ENCODE measurements at regions not wholly inside any gene's neighbourhood (a gene's known extent, or its start where the extent isn't known, plus 50 kb on each side); places are given as distances from the start of the nearest gene placed in this dataset.
"Not testable (repeated sequence)": the region's sequence is repeated elsewhere in the genome, so short reads cannot be mapped to it uniquely, and the experiment has no call there.

- no peak for DNase-seq
Observed at GRCh38 chr11:81241672-81242275, 1491.9 kb downstream of the FAM181B start.

DNA sequence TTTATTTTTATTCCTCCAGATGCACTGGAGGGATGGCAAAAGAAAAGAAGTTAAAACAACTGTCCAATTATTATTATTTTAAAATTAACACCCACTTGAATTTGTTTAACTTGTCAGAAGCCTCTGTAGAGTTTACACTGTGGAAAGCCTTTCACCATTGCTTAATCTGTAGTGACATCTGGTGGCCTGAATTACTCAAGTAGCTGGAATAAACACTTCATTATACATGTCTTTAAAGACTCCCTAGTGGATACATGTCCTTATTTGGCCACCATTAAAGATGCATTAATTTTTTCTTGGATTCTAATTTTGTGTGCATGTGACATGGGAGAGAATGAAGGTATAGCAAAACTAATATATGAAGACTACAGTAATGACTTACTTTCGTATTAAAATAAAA lies 1496.5 kb downstream of the FAM181B start:
- DNase-seq: no peak

DNA sequence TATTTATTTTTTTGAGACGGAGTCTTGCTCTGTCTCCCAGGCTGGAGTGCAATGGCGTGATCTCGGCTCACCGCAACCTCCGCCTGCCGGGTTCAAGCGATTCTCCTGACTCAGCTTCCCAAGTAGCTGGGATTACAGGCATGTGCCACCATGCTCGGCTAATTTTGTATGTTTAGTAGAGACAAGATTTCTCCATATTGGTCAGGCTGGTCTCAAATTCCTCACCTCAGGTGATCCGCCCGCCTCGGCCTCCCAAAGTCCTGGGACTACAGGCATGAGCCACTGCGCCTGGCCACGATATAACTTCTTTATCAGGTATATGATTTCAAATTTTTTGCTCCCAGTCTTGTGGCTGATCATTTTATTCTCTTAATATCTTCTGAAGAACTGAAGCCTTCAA lies 1506.3 kb downstream of the FAM181B start:
- not testable (repeated sequence) for DNase-seq

DNA sequence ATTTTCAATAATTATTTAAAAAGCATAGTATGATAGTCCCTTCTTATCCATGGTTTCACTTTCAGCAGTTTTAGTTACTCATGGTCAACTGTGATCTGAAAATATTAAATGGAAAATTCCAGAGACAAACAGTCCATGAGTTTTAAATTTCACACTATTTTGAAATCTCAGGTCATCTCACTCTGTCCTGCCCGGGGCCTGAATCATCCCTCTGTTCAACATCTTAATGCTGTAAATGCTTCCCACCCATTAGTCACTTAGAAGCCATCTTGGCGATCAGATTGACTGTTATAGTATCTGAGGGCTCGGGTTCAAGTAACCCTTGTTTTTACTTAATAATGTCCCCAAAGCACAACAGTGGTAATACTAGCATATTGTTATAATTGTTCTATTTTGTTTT lies 1509.3 kb downstream of the FAM181B start:
- no peak for DNase-seq

DNA sequence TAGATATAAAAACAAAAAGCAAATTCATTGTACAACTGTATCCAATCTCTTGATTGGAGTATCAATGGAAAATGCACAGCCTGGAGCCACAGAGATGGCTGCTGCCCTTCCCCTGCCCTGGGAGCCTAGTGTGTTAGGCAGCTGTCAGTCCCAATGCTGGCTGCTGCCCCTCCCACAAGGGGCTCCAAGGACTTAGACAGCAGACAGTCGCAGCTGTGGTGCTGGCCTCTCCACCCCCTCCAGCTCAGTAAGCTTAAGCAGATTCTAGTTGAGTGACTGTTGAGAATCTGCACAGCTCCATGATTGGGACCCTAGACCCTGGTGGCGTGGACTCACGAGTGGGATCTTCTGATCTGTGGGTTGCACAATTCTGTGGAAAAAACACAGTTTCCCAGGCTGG lies 1511.2 kb downstream of the FAM181B start:
- no peak for DNase-seq

DNA sequence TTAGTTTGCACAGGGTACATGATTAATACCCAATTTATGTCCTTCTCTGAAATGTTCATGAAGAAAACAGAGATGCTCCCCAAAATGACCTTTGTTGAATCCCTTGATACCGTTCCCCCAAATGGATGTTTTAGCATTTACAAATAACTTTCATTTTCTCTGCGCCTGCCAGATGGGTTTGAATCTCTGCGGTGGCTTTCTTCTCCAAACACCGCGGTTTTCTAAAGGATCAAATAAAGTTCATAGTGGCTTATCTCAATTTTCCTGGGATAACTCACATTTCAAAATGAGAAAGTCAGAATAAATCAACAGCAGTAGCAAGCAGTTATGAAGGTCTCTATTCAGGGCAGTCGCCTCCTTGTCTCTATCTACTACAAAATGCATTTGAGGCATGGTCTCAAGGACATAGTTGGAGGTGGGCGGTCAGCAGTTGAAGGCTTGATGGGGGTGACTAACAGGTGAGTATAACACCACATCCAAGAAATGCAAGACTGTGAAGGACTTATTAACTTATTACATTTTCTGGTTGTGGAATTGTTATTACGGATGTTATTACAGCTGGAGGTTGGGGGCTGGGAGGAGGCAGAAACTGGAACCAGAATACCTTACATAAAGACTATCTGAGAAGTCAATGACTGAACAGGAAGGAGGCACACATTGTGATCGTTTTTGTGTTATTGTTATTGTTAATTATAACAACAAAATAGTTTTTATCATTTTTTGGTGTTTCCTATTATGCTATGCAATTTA lies 1513.3 kb downstream of the FAM181B start:
- no peak for DNase-seq

DNA sequence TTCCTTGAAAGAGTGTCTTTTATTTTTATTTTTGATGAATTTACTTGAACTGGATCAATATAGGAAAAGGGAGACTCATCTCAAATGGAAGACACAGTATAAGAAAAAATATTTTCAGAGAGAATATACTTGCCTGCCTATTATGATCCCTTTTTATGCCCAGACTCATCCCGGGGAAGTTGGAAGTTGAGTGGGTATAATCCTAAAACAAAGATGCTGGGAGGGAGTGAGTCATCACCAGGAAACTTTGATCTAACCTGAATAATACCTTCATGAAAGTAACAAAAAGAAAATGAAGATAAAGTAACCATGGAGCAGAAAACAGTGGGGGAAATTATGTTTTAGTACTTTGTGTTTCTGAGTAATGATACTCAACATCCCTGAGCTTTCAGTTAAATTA lies 1514.0 kb downstream of the FAM181B start:
- DNase-seq: no peak

- no peak for DNase-seq
Observed at GRCh38 chr11:81218440-81218839, 1515.2 kb downstream of the FAM181B start.

DNA sequence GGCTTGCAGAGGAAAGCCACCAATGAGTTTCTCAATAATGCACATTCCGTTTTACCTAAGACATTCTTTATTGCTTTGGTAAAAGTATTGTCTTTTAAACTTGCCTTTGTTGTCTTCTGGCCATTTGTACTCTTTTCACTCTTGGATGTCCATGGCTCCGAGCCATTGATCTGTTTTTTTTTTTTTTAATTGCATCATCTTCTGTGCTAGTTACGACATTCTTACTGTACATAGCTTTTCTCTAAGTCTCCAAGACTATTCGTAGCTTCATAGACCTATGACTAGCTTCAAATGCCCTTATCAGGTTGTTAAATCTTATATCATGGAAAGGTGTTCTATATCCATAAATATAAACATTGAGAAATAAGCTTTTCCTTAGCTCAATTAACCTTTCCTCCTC lies 1522.6 kb downstream of the FAM181B start:
- no peak for DNase-seq

- no peak for DNase-seq
Observed at GRCh38 chr11:81207421-81208054, 1526.1 kb downstream of the FAM181B start.

DNA sequence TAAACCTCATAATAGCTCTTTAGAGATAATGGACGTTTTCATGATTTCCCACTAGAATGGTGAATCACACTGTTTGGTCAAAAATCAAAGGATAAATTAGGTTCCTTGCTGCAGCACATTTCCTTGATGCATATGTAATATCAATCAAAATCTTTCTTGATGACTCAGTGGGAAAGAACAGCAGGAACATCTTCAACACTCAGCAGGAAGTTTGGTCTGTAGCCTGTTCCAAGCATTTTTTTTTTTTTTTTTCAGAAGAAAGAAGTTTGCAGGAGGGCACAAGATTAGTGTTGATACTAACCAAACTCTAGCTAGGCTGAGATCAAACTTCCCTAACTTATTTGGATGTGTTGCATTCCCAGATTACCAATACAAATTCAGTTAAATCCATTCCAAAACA lies 1529.8 kb downstream of the FAM181B start:
- no peak for DNase-seq

- no peak for DNase-seq
Observed at GRCh38 chr11:81197396-81197795, 1536.3 kb downstream of the FAM181B start.

DNA sequence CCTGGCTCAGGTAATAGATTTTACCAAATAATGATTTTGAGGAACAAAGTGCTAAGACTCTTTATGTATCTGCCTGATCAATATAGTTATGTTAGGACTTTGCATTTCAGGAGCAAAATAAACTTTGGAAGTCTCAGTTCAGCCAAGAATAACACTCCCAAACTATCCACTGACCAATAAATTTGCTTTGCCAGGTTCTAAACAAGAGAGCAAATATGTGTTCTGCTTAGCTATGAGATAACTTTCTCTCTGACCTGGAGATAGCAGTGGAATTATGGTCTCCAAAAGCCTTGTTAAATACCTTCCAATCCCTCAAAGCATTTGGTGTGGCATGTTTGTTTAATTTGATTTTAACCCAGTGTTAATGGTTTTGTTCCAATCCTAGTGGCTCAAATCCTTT lies 1541.1 kb downstream of the FAM181B start:
- no peak for DNase-seq

GRCh38 chr11:81190546-81190945 lies 1543.1 kb downstream of the FAM181B start:
- DNase-seq: no peak

DNA sequence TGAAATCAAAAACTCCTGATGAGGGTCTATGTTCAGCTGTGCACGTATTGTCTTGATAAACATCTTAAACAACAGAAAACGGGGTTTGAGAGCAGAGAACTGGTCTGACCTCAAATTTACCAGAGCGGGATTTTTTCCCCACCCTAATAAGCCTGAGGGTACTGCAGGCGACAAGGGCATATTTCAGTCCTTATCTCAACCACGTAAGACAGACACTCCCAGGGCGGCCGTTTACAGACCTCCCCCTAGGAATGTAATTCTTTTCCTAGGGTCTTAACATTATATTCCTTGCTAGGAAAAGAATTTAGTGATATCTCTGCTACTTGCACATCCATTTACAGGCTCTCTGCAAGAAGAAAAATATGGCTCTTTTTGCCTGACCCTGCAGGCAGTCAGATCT lies 1546.6 kb downstream of the FAM181B start:
- DNase-seq: not testable (repeated sequence)

GRCh38 chr11:81174646-81175330 lies 1558.9 kb downstream of the FAM181B start:
- DNase-seq: no peak

- DNase-seq: no peak
Observed at GRCh38 chr11:81165164-81165563, 1568.5 kb downstream of the FAM181B start.

DNA sequence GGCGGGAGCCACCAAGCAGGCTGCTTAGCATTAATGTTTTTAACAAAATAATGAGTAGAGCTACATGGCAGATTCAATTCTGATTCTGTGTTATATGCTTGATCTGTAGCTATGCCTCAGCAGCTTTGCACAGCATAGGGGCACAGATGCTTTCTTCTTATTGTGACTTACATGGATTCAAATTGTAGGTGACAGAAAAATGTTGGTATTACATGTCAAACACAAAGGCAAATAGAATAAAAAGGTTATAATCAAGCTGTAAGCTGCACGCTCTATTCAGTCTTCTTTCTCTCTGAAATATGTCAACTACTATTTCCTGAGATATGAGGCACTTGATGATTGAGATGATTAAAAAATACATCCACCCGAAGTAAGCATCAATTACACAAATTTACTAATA lies 1573.8 kb downstream of the FAM181B start:
- DNase-seq: no peak

- no peak for DNase-seq
Observed at GRCh38 chr11:81135570-81135969, 1598.1 kb downstream of the FAM181B start.

DNA sequence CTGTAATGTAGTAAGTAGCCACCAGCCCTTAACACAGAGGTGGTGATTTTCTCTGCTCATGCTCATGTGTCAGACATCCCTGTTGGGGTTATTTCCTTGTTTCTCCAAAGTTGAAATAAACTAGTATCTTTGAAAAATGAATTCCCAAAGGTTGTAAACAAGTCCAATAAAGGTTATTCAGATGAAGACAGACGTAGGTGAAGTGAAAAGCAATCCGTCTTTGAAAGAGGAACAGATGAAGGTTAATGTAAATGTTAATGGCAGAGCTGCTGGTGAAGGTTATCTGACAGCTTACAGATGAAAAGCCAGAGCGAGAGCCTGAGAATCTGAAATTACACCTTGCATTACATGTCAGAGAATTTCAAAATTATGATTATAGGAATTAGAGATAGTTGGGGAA lies 1604.0 kb downstream of the FAM181B start:
- DNase-seq: no peak

GRCh38 chr11:81112718-81113117 lies 1620.9 kb downstream of the FAM181B start:
- DNase-seq: no peak

DNA sequence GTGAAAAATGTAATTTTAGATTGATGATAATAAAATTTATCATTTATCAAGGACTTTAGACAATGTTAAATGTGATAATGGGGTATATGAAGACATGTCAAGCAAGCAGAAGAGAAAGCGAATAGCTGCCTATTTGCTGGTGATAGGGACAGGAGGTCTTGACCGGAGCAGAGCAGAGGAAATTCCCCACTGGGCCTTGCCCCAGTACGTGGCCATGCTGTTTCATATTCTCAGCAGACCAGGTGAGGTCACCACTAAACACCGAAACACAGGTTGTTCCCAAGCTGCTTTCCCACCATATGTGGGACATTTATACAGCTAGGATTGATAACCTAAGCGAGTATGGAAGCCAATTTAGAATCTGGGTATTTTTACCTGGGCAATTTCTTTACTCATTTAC lies 1629.6 kb downstream of the FAM181B start:
- DNase-seq: no peak

DNA sequence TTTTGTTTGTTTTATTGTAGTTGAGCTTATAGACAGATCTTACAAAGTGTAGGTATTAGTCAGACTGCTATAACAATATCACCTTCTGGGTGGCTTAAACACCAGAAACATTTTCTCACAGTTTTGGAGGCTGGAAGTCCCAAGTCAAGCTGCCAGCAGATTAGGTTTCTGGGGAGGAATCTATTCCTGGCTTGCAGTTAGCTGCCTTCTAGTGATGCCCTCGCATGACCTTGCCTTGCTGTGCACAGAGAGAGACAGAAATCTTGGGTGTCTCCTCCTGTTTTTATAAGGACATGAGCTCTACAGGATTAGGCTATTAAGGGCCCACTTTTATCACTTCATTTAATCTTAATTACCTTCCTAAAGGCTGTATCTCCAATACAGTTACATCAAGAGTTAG lies 1635.2 kb downstream of the FAM181B start:
- no peak for DNase-seq

DNA sequence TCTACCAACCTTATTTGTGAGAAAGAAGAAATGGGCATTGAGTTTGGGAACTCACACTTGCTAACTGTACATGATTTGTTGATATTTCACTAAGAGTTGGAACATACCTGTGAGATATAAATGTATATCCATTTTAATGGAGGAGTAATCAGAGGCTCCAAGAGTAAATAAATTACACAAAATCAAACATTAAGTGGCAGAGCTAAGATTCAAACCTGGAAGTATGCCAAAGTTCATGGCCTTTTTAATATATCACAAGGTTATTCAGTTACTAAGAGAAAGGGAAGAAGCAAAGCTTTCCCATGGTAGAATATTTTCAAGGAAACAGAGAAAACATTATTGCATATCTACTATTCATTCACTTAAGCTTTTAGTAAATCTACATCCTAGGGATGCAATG lies 1641.1 kb downstream of the FAM181B start:
- no peak for DNase-seq

All from central memory CD4-positive, alpha-beta T cell (primary cell).